ENCODE measurements at regions not wholly inside any gene's neighbourhood (a gene's known extent, or its start where the extent isn't known, plus 50 kb on each side); places are given as distances from the start of the nearest gene placed in this dataset.

DNA sequence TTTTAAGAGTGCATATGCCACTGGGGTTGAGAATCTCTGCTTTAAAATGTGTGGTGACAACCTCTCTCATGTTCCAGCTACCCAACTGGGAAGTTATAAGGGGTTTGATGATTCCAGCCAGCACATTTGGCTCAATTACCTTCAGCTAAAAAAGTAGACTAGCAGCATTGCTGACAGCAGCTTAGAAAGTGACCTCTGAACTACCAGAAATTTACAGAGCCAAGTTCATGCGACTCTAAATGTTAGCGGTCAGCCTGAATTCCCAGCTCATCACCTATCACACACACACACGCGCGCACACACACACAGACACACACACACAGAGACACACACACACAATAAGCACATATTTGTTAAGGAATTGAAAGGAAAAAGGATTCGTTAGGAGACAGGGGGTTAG, 377.5 kb downstream of the TMEM167A start:
- TF ChIP-seq, protein P1, sequence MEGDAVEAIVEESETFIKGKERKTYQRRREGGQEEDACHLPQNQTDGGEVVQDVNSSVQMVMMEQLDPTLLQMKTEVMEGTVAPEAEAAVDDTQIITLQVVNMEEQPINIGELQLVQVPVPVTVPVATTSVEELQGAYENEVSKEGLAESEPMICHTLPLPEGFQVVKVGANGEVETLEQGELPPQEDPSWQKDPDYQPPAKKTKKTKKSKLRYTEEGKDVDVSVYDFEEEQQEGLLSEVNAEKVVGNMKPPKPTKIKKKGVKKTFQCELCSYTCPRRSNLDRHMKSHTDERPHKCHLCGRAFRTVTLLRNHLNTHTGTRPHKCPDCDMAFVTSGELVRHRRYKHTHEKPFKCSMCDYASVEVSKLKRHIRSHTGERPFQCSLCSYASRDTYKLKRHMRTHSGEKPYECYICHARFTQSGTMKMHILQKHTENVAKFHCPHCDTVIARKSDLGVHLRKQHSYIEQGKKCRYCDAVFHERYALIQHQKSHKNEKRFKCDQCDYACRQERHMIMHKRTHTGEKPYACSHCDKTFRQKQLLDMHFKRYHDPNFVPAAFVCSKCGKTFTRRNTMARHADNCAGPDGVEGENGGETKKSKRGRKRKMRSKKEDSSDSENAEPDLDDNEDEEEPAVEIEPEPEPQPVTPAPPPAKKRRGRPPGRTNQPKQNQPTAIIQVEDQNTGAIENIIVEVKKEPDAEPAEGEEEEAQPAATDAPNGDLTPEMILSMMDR (IDR thresholded peaks at IDR 0.05): no peak
- no peak for TF ChIP-seq EP300 (IDR thresholded peaks at IDR 0.05)
- TF ChIP-seq POLR2A (IDR thresholded peaks at IDR 0.05; ENCODE audit: low read depth): no peak
